Esophagus (tissue), 2 donors: ENCODE measurements at regions not wholly inside any gene's neighbourhood (a gene's known extent, or its start where the extent isn't known, plus 50 kb on each side); places are given as distances from the start of the nearest gene placed in this dataset.

Experiments
- H3K27ac ChIP-seq, 2 donors: one replicate each; pipeline ENCODE4 v1.5.1; 2013; ENCODE audit warnings: low read depth in 2 of 2, mild to moderate bottlenecking in 2 of 2, inconsistent platforms in 1 of 2, low read length in 1 of 2, moderate library complexity in 1 of 2
- H3K27me3 ChIP-seq, 2 donors: one replicate each; pipeline ENCODE4 v1.6.1; 2013; ENCODE audit warnings: low read length in 2 of 2, control low read depth in 1 of 2, mild to moderate bottlenecking in 1 of 2; ENCODE audit not compliant: insufficient read depth in 2 of 2, control insufficient read depth in 1 of 2
- H3K36me3 ChIP-seq, 2 donors: one replicate each; pipeline ENCODE4 v1.6.1; 2013; ENCODE audit warnings: low read length in 1 of 2; ENCODE audit not compliant: control insufficient read depth in 2 of 2, insufficient read depth in 2 of 2
- H3K4me1 ChIP-seq, 2 donors: one replicate each; pipeline ENCODE4 v1.6.1; 2013; ENCODE audit warnings: low read length in 1 of 2; ENCODE audit not compliant: control insufficient read depth in 2 of 2, insufficient read depth in 2 of 2
- H3K4me3 ChIP-seq, 2 donors: one replicate each; pipeline ENCODE4 v1.5.1; 2013; ENCODE audit warnings: low read length in 2 of 2, mild to moderate bottlenecking in 2 of 2, low read depth in 1 of 2, moderate library complexity in 1 of 2
- H3K9me3 ChIP-seq, 2 donors: one replicate each; pipeline ENCODE4 v1.6.1; 2013; ENCODE audit warnings: mild to moderate bottlenecking in 2 of 2, low read depth in 1 of 2, low read length in 1 of 2, moderate library complexity in 1 of 2; ENCODE audit not compliant: control insufficient read depth in 2 of 2, insufficient read depth in 1 of 2
- whole genome bisulfite sequencing, 2 donors: extraction: QIAGEN DNeasy Blood & Tissue Kit; methylation state at CpG; one replicate each; pipeline ENCODE4 v1.1.7; 2013; 5-methylcytosine and 5-hydroxymethylcytosine counted together
- donor health status: healthy with polysubstance abuse.
- donor health status: Bipolar disorder and iron deficiency.

DNA sequence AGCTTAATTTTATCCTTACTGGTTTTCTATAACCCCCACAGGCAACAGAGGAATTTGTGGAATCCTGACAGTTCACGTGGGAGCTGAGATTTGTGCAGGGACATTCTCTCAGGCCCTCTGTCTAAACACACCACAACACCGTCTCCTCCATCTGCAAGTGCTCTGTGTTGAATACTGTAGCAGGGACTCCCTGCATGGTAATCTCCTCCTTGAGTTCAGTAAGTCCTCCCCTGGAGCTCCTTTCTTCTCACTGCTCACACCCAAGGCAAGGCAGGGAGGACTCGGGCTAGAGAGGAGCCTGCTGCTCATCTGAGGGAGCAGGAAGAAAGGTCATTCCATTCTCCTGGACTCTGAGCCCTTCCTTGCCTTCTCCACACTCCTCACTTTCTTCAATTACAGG lies 348.2 kb downstream of the KCTD12 start:
- no peak overlapping the region for H3K4me3 ChIP-seq
- H3K27me3 ChIP-seq = no peaks in the 10 kb centered on the region
- H3K9me3 ChIP-seq = no peaks in the 10 kb centered on the region
- H3K4me1 ChIP-seq = no peaks in the 10 kb centered on the region
- no peak overlapping the region for H3K27ac ChIP-seq
- no peaks in the 10 kb centered on the region for H3K36me3 ChIP-seq
- 69 to 81% methylated on average over 3 of the region's 3 CpGs for WGBS, 2 donors

GRCh38 chr13:76533251-76533650 lies 353.0 kb downstream of the KCTD12 start:
- Histone ChIP-seq H3K4me3 (no peak overlapping the region), H3K9me3 (no peaks in the 10 kb centered on the region), H3K27me3 (no peaks in the 10 kb centered on the region), H3K36me3 (no peaks in the 10 kb centered on the region), H3K27ac (no peak overlapping the region), H3K4me1 (no peaks in the 10 kb centered on the region)
- 72 to 80% methylated on average over 2 of the region's 2 CpGs for WGBS, 2 donors

DNA sequence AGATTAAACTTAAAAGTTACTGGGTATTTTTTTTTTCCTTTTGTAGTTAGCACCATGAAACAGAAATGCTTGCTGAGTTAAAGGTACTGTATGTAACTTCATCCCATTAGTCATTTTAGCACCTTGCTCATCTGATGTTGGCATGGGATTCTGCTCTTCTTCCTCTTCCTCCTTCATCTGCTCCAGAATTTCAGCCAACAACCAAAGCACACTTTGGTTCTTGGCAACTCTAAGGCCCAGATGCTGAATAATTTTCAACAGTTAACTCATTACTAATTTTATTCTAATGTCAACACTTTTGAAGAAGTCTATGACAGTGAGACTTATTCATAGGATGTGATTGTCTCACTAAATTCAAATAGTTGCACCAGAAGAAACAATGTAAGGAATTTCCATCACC lies 359.2 kb downstream of the KCTD12 start:
- H3K9me3 ChIP-seq = no peaks in the 10 kb centered on the region
- H3K4me1 ChIP-seq = no peaks in the 10 kb centered on the region
- no peak overlapping the region for H3K27ac ChIP-seq
- no peaks in the 10 kb centered on the region for H3K27me3 ChIP-seq
- H3K36me3 ChIP-seq = no peaks in the 10 kb centered on the region
- no peak overlapping the region for H3K4me3 ChIP-seq

DNA sequence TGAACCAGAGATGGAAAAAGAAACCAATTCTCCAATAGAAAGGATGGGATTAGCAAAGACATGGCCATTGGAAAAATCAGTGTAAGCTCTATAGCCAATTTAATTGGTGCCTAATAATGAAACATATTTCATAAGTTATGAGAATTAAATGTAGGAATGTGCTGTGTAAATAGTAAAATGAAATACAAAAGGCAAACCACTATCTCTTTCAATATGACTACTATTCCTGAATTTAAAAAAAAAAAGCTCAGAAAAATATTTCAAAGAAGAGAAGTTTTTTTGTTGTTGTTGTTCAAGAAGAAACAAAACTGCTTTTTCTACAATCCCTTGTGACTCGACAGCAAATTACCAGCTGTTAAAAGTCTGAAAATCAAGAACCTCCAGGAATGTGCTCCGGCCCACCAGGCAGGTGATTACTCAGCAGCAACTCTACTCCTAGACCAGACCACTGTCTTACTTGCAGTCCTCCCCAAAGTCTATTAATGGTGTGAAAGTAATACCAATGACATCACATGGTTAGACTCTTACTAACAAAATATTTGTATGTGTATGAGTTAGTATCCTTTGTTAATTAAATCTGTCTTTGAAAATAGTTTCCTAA lies 362.4 kb downstream of the KCTD12 start:
- Histone ChIP-seq H3K36me3 (no peaks in the 10 kb centered on the region), H3K27ac (no peak overlapping the region), H3K9me3 (no peaks in the 10 kb centered on the region), H3K4me1 (no peaks in the 10 kb centered on the region), H3K4me3 (no peak overlapping the region), H3K27me3 (no peaks in the 10 kb centered on the region)
- 73 to 85% methylated on average over 2 of the region's 2 CpGs for WGBS, 2 donors

GRCh38 chr13:76522083-76522755 lies 364.0 kb downstream of the KCTD12 start:
- no peak overlapping the region for H3K27ac ChIP-seq
- H3K27me3 ChIP-seq = no peaks in the 10 kb centered on the region
- 72 to 78% methylated on average over 4 of the region's 4 CpGs for WGBS, 2 donors
- no peaks in the 10 kb centered on the region for H3K9me3 ChIP-seq
- H3K36me3 ChIP-seq = no peaks in the 10 kb centered on the region
- no peak overlapping the region for H3K4me3 ChIP-seq
- no peaks in the 10 kb centered on the region for H3K4me1 ChIP-seq

GRCh38 chr13:76519685-76520084 lies 366.5 kb downstream of the KCTD12 start:
- H3K9me3 ChIP-seq = no peaks in the 10 kb centered on the region
- no peak overlapping the region for H3K4me3 ChIP-seq
- no peak overlapping the region for H3K27ac ChIP-seq
- H3K4me1 ChIP-seq = no peaks in the 10 kb centered on the region
- no peaks in the 10 kb centered on the region for H3K27me3 ChIP-seq
- no peaks in the 10 kb centered on the region for H3K36me3 ChIP-seq
- WGBS, 2 donors = 85% methylated on average over 7 of the region's 7 CpGs

DNA sequence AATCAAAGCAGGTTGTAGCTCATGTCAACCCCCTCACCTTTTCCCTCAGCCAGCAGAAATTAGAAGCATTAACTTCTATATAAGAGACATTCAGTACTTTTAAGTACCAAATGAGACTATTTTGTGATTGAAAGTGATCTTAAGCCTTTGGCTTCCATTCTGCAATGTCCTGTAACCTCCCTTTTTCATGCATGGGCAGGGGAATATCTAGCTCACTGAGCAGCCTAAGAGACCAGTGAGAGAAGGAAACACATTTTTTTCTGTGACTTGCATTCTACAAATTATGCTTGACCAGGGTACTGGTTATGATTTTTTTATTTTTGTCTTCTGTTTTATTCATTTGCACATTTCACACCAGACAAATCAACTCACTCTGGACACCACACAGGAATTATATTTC lies 369.6 kb downstream of the KCTD12 start:
- Histone ChIP-seq H3K4me3 (no peak overlapping the region), H3K36me3 (no peaks in the 10 kb centered on the region), H3K27me3 (no peaks in the 10 kb centered on the region), H3K4me1 (no peaks in the 10 kb centered on the region), H3K9me3 (no peaks in the 10 kb centered on the region), H3K27ac (no peak overlapping the region)

DNA sequence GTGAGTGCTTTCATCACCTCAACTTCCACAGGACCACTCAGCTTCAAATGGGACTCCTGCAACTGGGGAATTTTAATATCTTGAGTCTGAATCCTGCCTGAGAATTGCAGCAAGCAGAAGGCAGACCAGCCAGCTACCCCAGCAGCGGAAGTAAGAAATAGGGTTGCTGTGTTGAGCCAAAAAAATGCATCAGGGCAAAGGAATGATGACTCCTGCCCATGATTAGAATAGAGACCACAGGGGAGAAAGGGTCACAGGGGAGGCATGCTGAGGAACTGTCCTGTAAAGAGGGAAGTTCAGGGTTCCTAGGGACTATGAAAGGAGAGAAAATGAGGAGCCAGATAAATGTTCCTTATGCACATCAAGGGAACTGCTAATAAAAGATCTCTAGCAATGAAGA lies 370.2 kb downstream of the KCTD12 start:
- no peaks in the 10 kb centered on the region for H3K4me1 ChIP-seq
- no peaks in the 10 kb centered on the region for H3K27me3 ChIP-seq
- H3K4me3 ChIP-seq = no peak overlapping the region
- H3K36me3 ChIP-seq = no peaks in the 10 kb centered on the region
- H3K9me3 ChIP-seq = no peaks in the 10 kb centered on the region
- 68 to 72% methylated on average over 1 of the region's 1 CpG for WGBS, 2 donors
- no peak overlapping the region for H3K27ac ChIP-seq

DNA sequence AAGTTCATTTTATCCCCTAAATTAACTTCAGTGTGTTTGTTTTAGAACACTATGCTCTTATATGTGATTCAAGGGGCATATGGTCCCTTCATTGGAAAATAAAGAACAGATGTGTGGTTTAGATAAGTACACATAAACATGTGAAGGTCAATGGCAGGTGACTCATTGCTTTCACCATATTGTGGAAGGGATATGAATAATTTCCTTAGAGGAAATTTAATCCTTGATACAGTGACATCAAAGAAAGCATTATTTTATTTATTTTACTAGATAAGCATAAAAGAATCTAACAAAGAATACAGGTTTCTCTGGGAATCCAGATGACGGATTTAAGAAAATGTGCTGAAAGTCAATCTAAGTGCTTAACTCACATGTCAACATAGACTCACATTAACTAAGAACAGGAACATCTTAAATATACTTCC lies 373.5 kb downstream of the KCTD12 start:
- H3K4me3 ChIP-seq = no peak overlapping the region
- no peaks in the 10 kb centered on the region for H3K4me1 ChIP-seq
- no peaks in the 10 kb centered on the region for H3K9me3 ChIP-seq
- no peak overlapping the region for H3K27ac ChIP-seq
- H3K27me3 ChIP-seq = no peaks in the 10 kb centered on the region
- 46 to 58% methylated on average over 1 of the region's 1 CpG for WGBS, 2 donors
- no peaks in the 10 kb centered on the region for H3K36me3 ChIP-seq

GRCh38 chr13:76505437-76505836 lies 380.8 kb downstream of the KCTD12 start:
- Histone ChIP-seq H3K27ac (no peak overlapping the region), H3K36me3 (no peaks in the 10 kb centered on the region), H3K27me3 (no peaks in the 10 kb centered on the region), H3K4me1 (no peaks in the 10 kb centered on the region), H3K9me3 (no peaks in the 10 kb centered on the region), H3K4me3 (no peak overlapping the region)
- WGBS, 2 donors = 41 to 46% methylated on average over 3 of the region's 3 CpGs
